ENCODE measurements at regions not wholly inside any gene's neighbourhood (a gene's known extent, or its start where the extent isn't known, plus 50 kb on each side); places are given as distances from the start of the nearest gene placed in this dataset.

DNA sequence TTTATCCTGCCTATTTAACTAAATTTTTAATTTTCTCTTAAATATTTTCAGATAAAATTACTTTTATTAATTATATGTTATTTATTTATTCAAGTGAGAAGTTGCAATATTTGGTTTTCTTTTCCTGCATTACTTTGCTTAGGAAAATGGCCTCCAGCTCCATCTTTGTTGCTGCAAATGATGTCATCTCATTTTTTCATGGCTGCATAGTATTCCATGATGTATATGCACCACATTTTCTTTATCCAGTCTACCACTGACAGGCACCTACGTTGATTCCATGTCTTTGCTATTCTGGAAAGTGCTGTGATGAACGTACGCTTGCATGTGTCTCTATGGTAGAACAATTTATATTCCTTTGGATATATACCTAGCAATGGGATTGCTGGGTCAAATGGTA lies 186.9 kb upstream of the LYPLAL1 start:
- Histone ChIP-seq H3K9me3 (replicated peaks; ENCODE audit: control insufficient read depth, insufficient read depth, low read depth, low read length) (no peaks in the 10 kb centered on the region), H3K4me3 (no peak overlapping the region), H3K36me3 (ENCODE audit: control insufficient read depth, insufficient read depth, low read length) (no peaks in the 10 kb centered on the region), H3K27ac (ENCODE audit: extremely low read depth, low read depth, low read length) (no peak overlapping the region), H3K9me1 (ENCODE audit: control insufficient read depth, insufficient read depth, low read length) (no peaks in the 10 kb centered on the region), H3K9ac (ENCODE audit: insufficient read depth in 1 of 2, low read depth in 2 of 2, low read length in 2 of 2) (no peak overlapping the region), H3K27me3 (ENCODE audit: control insufficient read depth in 2 of 2, insufficient read depth in 2 of 2, low read length in 2 of 2) (no peaks in the 10 kb centered on the region), H4K20me1 (replicated peaks; ENCODE audit: control insufficient read depth, insufficient read depth, low read length) (no peaks in the 10 kb centered on the region), H3K4me1 (replicated peaks in 1 of 2; ENCODE audit: control insufficient read depth in 2 of 2, insufficient read depth in 2 of 2, low read length in 2 of 2) (no peaks in the 10 kb centered on the region; a peak in 1 of 5 replicates), H3K79me2 (ENCODE audit: control insufficient read depth, insufficient read depth, low read length) (no peaks in the 10 kb centered on the region), H3K4me2 (ENCODE audit: insufficient read depth, low read length) (no peak overlapping the region), H2AFZ (ENCODE audit: low read depth, low read length) (no peak overlapping the region)
- intact Hi-C loops (cut with micrococcal nuclease) (no loop called here), in situ Hi-C loops (cut with MboI) (no loop called here)
- POLR2A ChIA-PET, result interaction anchor here (0.7 kb wide), 1 partner anchor 82 kb away, joined by 3 read pairs; no protein-coding TSS in a partner anchor
- ATAC-seq (no peak), DNase-seq (ENCODE audit: extremely low read depth in 1 of 4, low spot score in 3 of 4) (no peak), FAIRE-seq (no peak)
- TF ChIP-seq ZNF146 (CRISPR knock-in tag; IDR thresholded peaks at IDR 0.05; ENCODE audit: unreplicated experiment) (peak; percentile 70), PML (IDR thresholded peaks at IDR 0.05; ENCODE audit: low read length) (no peak), MCM7 (IDR thresholded peaks at IDR 0.05) (no peak), ZNF561 (CRISPR knock-in tag; conservative IDR thresholded peaks at IDR 0.05) (no peak), GABPB1 (CRISPR knock-in tag; IDR thresholded peaks at IDR 0.05) (no peak), ZNF707 (CRISPR knock-in tag; conservative IDR thresholded peaks at IDR 0.05) (no peak), RBM22 (IDR thresholded peaks at IDR 0.05; ENCODE audit: low read depth, low read length, poor library complexity, severe bottlenecking) (no peak)
- TF ChIP-seq, protein P1, sequence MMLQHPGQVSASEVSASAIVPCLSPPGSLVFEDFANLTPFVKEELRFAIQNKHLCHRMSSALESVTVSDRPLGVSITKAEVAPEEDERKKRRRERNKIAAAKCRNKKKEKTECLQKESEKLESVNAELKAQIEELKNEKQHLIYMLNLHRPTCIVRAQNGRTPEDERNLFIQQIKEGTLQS (IDR thresholded peaks at IDR 0.05), result 0 out of 2 replicates have a peak, but pooled peaks have one; percentile 24
- TF ChIP-seq, protein P1 (CRISPR knock-in tag; conservative IDR thresholded peaks at IDR 0.05), result no peak
- CTCF ChIA-PET (ENCODE audit: low intra/inter-chr PET ratio), result no interaction called here
- 1% methylated on average over 3 of the region's 3 CpGs for WGBS (ENCODE audit: insufficient coverage, low coverage, missing lambda C conversion rate)
- BruUV-seq (replicated peaks), result no TSS peak
